ENCODE measurements at regions not wholly inside any gene's neighbourhood (a gene's known extent, or its start where the extent isn't known, plus 50 kb on each side); places are given as distances from the start of the nearest gene placed in this dataset.

DNA sequence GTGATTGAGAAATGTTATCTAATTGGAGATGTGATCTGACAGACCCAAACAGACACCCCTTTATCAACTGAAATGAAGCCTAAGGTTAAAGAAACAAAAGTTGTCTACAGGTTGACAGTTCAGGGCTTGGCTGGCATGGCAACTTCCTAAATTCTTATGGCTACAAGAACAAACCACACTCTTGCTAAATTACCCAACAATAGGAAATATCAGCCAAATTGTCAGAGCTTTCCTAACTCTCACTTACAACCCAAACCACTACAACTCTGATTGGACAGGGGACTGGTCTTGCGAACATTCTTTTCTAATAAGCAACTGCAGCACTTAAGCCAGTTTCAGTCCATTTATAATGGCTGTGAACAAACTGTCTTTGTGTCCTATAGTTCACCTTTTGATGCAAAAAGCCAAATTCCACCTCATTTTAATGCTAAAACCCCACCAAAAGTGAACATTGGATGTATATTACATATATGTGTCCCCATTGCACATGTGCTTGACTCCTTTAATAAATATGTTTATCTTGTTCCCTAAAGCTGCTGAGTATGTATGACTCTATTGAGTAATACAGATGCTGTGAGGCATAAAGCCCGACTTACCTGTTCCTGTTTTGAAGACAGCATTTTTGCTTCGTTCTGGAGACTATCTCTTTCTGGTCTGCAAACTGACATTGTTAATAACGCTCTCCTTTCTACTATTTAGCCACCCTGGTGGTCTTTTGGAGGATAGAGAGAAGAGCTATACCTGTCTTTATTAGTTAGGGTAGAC is 101.3 kb upstream of the HMCN1 start:
- no peak for DNase-seq (ENCODE audit: low spot score in 2 of 2, unreplicated experiment in 2 of 2)
- Mint-ChIP-seq H3K4me1 (peaks cover 17% of the 10 kb centered on the region), H3K27me3 (ENCODE audit: low read depth) (no peaks in the 10 kb centered on the region), H3K9me3 (peaks cover 25% of the 10 kb centered on the region), H3K27ac (no peak overlapping the region), H3K4me3 (no peak overlapping the region), H3K36me3 (peaks cover 7% of the 10 kb centered on the region)
- TF ChIP-seq, protein P1, sequence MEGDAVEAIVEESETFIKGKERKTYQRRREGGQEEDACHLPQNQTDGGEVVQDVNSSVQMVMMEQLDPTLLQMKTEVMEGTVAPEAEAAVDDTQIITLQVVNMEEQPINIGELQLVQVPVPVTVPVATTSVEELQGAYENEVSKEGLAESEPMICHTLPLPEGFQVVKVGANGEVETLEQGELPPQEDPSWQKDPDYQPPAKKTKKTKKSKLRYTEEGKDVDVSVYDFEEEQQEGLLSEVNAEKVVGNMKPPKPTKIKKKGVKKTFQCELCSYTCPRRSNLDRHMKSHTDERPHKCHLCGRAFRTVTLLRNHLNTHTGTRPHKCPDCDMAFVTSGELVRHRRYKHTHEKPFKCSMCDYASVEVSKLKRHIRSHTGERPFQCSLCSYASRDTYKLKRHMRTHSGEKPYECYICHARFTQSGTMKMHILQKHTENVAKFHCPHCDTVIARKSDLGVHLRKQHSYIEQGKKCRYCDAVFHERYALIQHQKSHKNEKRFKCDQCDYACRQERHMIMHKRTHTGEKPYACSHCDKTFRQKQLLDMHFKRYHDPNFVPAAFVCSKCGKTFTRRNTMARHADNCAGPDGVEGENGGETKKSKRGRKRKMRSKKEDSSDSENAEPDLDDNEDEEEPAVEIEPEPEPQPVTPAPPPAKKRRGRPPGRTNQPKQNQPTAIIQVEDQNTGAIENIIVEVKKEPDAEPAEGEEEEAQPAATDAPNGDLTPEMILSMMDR (IDR thresholded peaks at IDR 0.05; ENCODE audit: unreplicated experiment), result no peak

DNA sequence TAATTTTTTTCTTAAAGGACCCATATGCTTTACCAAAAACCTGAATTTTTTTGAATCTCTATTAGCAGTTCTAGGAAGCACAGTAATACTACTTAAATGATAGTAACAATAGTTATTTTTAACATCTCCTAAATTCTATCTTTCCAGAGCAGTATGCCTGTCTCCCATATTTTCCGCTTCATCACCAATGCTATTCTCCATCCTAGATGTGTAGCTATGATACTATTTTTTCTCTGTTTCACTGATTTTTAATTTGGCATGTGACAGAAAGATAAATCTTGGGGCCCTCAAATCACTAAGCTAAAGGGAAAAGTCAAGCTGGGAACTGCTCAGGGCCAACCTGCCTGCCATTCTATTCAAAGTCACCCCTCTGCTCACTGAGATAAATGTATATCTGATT is 102.3 kb upstream of the HMCN1 start:
- H3K4me3 Mint-ChIP-seq, result no peak overlapping the region
- H3K27me3 Mint-ChIP-seq (ENCODE audit: low read depth), result no peaks in the 10 kb centered on the region
- DNase-seq (ENCODE audit: low spot score in 2 of 2, unreplicated experiment in 2 of 2), result no peak
- H3K36me3 Mint-ChIP-seq, result peaks cover 7% of the 10 kb centered on the region
- peaks cover 17% of the 10 kb centered on the region for H3K9me3 Mint-ChIP-seq
- peaks cover 22% of the 10 kb centered on the region for H3K4me1 Mint-ChIP-seq
- peak overlapping the region; percentile 5 for H3K27ac Mint-ChIP-seq
- TF ChIP-seq, protein P1 (IDR thresholded peaks at IDR 0.05; ENCODE audit: unreplicated experiment), result no peak

DNA sequence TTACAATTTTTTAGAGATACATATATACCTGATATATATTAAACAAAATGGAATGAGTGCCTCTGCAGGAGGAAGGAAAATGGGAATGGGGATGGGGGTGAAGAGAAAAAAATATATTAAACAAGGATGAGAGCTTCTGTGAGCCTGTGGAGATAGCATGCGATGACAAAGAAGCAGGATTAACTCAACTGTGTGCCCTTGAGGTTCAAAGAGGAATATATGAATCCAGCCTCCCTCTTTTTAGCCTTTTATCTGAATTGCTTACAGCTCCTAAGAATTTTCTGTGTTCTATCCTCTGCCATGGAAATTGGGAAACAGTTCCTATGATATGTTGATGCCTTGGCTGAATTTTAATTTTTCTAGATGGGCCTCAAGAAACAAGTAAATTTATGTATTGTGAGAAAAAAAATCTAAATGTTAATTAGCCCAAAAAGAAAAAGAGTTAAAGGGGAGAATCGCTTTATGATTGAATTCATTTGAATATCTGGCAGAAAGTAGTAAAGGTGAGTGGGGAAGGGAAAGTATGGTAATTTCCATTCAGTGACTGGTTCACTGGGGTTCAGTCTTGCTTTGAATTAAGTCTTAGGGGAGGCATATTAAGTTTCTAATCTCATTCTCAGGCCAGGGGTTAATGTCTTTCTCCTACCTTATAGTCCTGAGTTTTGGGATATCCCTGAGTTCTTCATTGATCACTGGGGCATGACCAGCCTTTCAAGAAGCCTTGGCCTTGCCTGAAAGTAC is 106.3 kb upstream of the HMCN1 start:
- TF ChIP-seq, protein P1 (IDR thresholded peaks at IDR 0.05; ENCODE audit: unreplicated experiment), result no peak
- H3K4me1 Mint-ChIP-seq, result peaks cover 36% of the 10 kb centered on the region
- peaks cover 4% of the 10 kb centered on the region for H3K9me3 Mint-ChIP-seq
- no peak overlapping the region for H3K4me3 Mint-ChIP-seq
- no peak for DNase-seq (ENCODE audit: low spot score in 2 of 2, unreplicated experiment in 2 of 2)
- no peaks in the 10 kb centered on the region for H3K36me3 Mint-ChIP-seq
- H3K27ac Mint-ChIP-seq, result no peak overlapping the region
- no peaks in the 10 kb centered on the region for H3K27me3 Mint-ChIP-seq (ENCODE audit: low read depth)

DNA sequence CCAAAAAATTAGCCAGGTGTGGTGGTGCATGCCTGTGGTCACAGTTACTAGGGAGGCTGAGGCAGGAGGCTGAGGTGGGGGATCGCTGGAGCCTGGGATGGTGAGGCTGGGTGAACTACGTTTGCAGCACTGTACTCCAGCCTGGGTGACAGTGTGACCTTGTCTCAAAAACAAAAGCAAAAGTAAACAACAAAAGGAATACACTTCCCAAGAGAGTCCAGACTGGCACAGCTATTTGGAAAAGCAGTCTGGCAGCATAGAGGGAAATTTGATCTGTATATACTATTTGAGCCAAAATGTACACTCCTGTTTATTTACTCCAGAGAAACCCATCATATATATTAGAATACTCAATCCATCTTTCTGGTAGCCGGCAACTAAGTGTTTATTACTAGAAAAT is 107.0 kb upstream of the HMCN1 start:
- Mint-ChIP-seq H3K4me1 (peaks cover 30% of the 10 kb centered on the region), H3K27ac (no peak overlapping the region), H3K27me3 (ENCODE audit: low read depth) (no peaks in the 10 kb centered on the region), H3K9me3 (peaks cover 5% of the 10 kb centered on the region), H3K4me3 (no peak overlapping the region), H3K36me3 (no peaks in the 10 kb centered on the region)
- TF ChIP-seq, protein P1 (IDR thresholded peaks at IDR 0.05; ENCODE audit: unreplicated experiment), result no peak
- DNase-seq (ENCODE audit: low spot score in 2 of 2, unreplicated experiment in 2 of 2), result no peak

DNA sequence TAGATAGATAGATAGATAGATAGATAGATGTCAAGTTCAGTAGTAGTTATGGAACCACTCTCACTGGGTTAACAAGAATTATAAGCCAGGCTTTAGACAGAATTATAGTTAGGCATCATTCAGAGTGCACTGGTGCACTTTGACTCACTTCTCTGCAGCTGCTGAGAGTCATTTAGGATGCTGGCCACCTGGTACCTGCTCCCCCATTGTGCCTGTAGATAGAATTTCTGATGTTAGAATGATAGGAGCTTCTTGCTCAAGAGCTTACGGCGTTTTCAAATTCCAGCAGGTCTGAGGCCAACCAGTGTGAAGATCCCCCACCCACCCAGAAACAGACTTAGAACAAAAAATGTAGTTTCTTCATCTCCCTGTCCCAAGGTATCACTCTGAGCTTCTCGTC is 107.8 kb upstream of the HMCN1 start:
- TF ChIP-seq, protein P1 (IDR thresholded peaks at IDR 0.05; ENCODE audit: unreplicated experiment), result no peak
- DNase-seq (ENCODE audit: low spot score in 2 of 2, unreplicated experiment in 2 of 2), result no peak
- Mint-ChIP-seq H3K4me3 (no peak overlapping the region), H3K4me1 (peaks cover 26% of the 10 kb centered on the region), H3K27me3 (ENCODE audit: low read depth) (no peaks in the 10 kb centered on the region), H3K9me3 (peaks cover 13% of the 10 kb centered on the region), H3K36me3 (no peaks in the 10 kb centered on the region), H3K27ac (no peak overlapping the region)
